ENCODE measurements at regions not wholly inside any gene's neighbourhood (a gene's known extent, or its start where the extent isn't known, plus 50 kb on each side); places are given as distances from the start of the nearest gene placed in this dataset.

- Histone ChIP-seq H3K27ac (no peak overlapping the region), H3K4me2 (no peak overlapping the region), H4K20me1 (no peaks in the 10 kb centered on the region), H3K36me3 (no peaks in the 10 kb centered on the region), H3K4me1 (peaks cover 10% of the 10 kb centered on the region), H3K4me3 (no peak overlapping the region), H3K9me3 (no peaks in the 10 kb centered on the region), H3K9ac (no peak overlapping the region), H3K27me3 (no peaks in the 10 kb centered on the region)
- TF ChIP-seq Cebpa-rat (IDR thresholded peaks at IDR 0.05) = no peak
These were observed 50.2 kb upstream of the BCL9 start for GRCh38 chr1:147491098-147491497.

All from BLaER1 (cell line).